HTR-8/SVneo (cell line): ENCODE measurements at regions not wholly inside any gene's neighbourhood (a gene's known extent, or its start where the extent isn't known, plus 50 kb on each side); places are given as distances from the start of the nearest gene placed in this dataset.
A peak's percentile ranks its signal among the peaks of the same experiment; 100 is the strongest.

Experiments
- DNase-seq: peaks from one replicate; pipeline ENCODE4 v3.0.0; 2011; ENCODE audit warnings: low spot score, mixed read lengths; ENCODE audit not compliant: insufficient read length
- FAIRE-seq: peaks from 2 replicates; lab custom pipeline; 2011; peaks lifted over from hg19 to GRCh38; lab: Jason Lieb, UNC

GRCh38 chr11:59302991-59303390 lies 55.7 kb upstream of the OR5AN1 start:
- FAIRE-seq, result no peak
- no peak for DNase-seq

GRCh38 chr11:59295435-59295834 lies 63.3 kb upstream of the OR5AN1 start:
- DNase-seq (no peak), FAIRE-seq (no peak)

GRCh38 chr11:59292611-59293010 lies 66.1 kb upstream of the OR5AN1 start:
- DNase-seq (no peak), FAIRE-seq (no peak)

GRCh38 chr11:59291228-59291627 lies 67.5 kb upstream of the OR5AN1 start:
- no peak for DNase-seq
- no peak for FAIRE-seq

DNA sequence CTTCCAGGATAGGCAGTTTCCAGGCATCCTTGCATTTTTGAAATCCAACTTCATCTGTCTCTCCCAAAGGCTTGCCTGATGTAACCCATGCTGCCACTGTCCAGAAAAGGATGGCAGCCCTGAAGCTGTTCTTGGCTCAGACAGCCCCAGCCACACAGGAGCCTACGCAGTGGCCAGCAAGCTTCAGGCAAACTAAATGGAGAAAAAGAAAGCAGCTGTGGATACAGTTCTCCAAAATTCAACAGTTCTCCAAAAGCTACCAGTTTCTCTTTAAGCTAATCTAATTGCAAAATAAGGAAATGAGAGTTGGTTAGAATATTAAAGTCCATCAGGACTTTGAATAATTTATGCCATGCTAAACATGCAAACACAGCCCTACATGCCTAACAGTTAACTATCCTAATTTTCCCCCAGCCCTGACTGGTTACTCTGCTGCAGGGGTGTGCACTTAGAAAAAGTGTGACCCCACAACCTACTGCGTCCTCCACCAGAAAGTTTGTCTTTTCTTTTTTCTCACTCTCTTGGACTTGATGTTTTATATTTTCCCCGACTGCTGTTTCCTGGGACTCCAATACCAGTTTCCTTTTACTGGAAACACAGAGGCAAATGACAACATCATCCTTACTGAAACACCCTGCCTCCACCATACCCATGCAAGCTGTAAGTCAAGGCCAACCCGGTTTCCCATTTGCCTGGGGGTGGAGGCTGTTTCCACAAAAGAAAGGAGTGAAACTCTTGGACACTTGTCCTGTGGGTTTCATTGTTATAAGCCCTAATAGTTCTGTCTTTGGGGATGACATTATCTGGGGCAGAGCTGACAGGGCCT lies 69.1 kb upstream of the OR5AN1 start:
- FAIRE-seq, result no peak

GRCh38 chr11:59285716-59286260 lies 72.9 kb upstream of the OR5AN1 start:
- no peak for DNase-seq
- FAIRE-seq, result no peak

More for the DNA sequence above, 69.1 kb upstream of the OR5AN1 start:
- no peak for DNase-seq

DNA sequence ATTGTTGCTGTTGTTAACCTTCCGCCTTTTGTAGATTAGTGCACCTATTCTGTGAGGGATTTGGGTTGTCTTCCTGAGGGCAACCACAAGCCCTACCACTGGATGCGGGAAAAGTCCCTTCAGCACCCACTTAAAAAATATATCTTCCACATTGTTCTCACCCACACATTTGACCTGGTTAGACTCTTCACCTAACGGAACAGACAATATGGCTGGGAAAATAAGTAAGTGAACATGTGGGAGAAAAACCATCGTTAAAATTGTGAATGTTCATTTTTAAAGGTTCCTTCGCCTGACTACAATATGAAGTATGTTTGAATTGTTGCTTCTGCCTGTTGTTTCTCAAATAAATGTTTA lies 72.0 kb upstream of the MPEG1 start:
- no peak for DNase-seq
- FAIRE-seq, result no peak

- peak; percentile 18 for DNase-seq
- FAIRE-seq, result peak; percentile 42
These were observed 71.4 kb upstream of the MPEG1 start for GRCh38 chr11:59283825-59284772.

- no peak for FAIRE-seq
- DNase-seq, result no peak
These were observed 70.6 kb upstream of the MPEG1 start for GRCh38 chr11:59283311-59283710.

DNA sequence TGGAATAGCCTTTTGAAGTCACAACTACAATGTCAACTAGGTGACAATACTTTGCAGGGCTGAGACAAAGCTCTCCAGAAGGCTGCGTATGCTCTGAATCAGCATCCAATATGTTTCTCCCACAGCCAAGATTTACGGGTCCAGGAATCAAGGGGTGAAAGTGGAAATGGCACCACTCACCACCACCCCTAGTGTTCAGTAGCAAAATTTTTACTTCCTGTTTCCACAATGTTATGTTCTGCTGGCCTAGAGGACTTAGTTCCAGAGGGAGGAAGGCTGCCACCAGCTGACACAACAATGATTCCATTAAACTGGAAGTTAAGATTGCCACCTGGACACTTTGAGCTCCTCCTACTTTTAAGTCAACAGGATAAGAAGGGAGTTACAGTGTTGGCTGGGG lies 68.5 kb upstream of the MPEG1 start:
- DNase-seq, result no peak

GRCh38 chr11:59273373-59273841 lies 60.7 kb upstream of the MPEG1 start:
- DNase-seq (no peak), FAIRE-seq (no peak)

More for the DNA sequence above, 68.5 kb upstream of the MPEG1 start:
- no peak for FAIRE-seq

DNA sequence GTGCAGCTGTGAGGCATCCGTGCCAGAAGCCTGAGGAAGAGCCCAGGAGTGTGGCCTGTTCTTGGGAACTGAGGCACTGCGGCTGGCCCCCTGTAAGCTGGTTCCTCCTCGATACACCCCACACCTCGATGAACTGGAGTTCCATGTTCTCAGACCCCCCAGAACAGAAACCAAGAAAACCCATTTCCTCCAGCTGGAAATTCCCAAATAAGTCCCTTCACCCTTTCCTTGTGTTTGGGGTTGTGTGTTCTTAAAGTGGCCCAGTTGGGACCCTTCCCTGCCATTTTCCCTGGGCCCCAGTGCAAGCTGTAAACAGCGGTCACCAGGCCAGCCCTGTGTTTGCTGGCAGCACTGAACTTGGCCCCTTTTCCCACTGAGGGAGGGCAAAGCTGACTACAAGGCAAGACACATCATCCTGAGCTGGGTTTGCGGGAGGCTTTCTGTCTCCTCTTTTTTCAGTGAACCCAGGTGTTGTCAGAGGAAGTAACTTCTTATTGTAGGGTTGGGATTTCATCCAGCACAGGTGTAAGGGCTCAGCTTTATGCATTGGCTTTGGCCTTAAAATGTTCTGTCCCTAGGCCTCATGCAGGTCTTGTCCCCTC lies 60.1 kb upstream of the MPEG1 start:
- FAIRE-seq (no peak), DNase-seq (no peak)

DNA sequence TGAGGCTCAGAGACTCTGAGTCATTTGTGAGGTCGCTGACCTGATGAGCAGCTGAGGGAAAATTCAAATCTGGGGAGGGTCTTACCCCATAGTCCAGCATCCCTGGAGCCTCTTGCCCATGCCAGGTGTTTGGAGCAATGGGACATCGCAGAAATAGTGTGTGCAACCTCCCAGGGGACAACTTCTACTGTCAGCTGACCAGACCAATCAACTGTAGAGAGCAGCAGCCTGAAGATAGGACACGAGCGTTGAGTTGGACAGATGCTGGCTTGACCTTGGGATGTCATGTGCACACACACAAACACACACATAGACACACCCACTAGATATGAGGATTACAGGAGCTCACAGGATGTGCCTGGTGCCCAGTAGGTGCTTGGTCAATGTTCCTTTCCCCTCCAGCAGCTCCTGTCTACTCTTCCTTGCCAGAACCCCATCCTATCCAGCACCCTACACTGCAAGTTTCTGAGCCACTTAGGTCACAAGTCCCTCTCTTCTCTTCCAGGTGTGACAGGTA lies 59.1 kb upstream of the MPEG1 start:
- no peak for FAIRE-seq
- no peak for DNase-seq

DNA sequence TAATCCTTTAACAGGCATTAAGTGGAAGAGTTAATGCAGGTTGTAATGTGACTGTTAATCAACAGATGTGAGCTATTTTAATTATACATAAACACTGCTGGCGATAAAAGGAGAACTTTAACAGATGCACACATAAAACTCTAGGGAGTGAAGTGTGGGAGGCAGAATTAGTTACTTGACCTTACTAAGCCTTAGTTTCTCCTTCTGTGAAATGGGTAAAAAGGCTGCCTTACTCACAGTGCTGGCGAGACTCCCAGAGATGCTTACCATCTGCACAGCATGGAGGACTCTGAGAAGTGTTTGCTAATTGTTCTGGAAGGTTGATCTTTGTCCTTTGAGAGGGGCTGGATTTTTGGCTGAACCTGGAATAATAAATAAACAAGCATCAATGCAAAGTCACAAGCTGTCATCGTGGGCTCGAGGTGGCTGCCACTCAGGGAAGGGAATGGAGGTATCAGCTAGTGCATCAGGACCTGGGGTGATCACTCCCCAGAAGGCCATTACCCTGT lies 58.6 kb upstream of the MPEG1 start:
- FAIRE-seq, result no peak
- no peak for DNase-seq

GRCh38 chr11:59267736-59268475 lies 55.2 kb upstream of the MPEG1 start:
- FAIRE-seq (no peak), DNase-seq (no peak)

- DNase-seq (no peak), FAIRE-seq (no peak)
These were observed 54.5 kb upstream of the MPEG1 start for GRCh38 chr11:59267196-59267595.

DNA sequence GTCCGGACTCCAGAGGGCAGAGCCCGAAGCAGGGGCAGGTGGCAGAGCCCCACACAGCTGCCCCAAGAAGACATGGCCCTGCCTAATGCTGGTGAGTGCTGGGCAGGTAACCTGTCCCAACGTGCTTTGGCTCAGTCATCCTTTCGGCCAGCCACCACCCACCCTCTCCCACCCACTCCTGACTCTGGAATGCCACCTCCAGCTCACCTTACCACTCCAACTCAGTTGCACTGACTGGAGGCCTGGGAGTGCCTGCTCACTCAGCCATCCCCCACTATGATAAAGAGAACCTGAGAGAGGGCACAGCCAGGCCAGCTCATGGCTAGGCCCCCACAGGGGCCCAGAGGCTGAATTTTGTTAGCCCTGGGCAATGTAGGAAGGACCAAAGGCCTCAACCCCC lies 53.8 kb upstream of the MPEG1 start:
- FAIRE-seq, result no peak
- DNase-seq, result no peak

- FAIRE-seq, result no peak
- DNase-seq, result no peak
These were observed 53.0 kb upstream of the MPEG1 start for GRCh38 chr11:59265735-59266134.

DNA sequence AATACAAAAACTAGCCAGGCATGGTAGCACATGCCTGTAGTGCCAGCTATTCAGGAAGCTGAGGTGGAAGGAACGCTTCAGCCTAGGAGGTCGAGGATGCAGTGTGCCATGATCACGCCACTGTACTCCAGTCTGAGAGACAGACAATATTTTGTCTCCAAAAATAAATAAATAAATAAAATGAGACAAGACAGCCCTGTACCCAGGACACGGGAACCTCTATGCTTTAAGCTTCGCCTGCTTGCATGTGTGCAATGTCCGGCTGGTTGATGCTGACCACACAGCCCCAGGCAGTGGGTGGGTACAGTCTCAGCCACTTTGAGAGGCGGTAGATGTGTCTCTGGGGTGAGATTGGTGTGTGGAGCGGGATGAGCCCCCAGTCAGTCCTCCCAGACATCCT lies 52.0 kb upstream of the MPEG1 start:
- no peak for DNase-seq
- FAIRE-seq, result no peak
